GM18505 (cell line): ENCODE measurements at regions not wholly inside any gene's neighbourhood (a gene's known extent, or its start where the extent isn't known, plus 50 kb on each side); places are given as distances from the start of the nearest gene placed in this dataset.

Experiments
- ATAC-seq: cut with Tn5 transposase; IDR thresholded peaks from one replicate; pipeline ENCODE4 v1.9.1; 2021; ENCODE audit not compliant: unreplicated experiment
- POLR2A ChIP-seq: IDR thresholded peaks from 4 replicates; pipeline ENCODE4 v1.6.1; 2011; ENCODE audit warnings: borderline replicate concordance; ENCODE audit not compliant: insufficient read depth, insufficient read length; ENCODE audit errors: extremely low read depth

DNA sequence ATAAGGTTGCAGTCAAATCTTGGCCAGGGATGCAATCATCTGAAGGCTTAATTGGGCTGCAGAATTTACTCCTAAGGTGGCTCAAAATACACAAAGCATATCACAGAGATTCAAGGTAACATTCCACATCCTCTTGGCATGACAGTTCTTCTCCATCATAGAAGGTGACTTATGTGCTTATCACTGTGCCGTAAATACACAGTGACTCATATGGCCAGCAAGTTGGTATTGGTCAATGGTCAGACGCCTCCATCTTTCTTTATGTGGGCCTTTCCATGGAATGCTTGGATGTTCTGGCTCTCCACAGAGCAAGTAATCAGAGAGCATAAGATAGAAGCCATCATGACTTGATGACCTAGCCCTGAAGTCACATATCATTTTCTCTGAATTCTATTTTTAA, 168.8 kb upstream of the ST8SIA2 start:
- no peak for TF ChIP-seq POLR2A
- ATAC-seq = no peak

DNA sequence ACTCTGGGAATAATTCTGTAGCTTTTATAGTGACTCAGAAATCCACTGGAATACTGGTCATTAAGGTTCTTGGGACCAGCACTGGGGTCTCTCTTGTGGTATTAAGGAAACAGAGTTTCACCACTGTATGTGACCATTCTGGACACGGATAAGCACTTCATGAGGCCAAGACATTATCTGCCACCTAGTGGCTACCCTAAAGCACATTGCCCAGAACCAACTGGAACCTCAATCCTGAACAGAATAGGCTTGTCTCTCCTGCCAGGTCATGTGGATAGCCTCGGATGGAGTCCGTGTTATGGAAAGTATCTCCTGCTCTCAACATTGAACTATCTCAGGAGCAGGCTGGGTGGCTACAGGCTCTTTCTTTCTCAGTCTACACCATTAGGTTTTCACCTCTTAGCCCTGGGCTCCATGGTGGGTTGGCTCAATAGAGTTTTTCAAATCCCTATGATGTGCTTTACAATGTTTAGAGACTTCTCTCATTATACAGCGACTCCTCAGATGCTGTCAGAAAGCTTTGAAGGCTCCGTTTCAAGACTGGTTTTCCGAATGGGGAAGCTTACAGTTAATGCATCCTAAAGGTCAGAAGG, 167.6 kb upstream of the ST8SIA2 start:
- no peak for TF ChIP-seq POLR2A
- ATAC-seq = no peak

DNA sequence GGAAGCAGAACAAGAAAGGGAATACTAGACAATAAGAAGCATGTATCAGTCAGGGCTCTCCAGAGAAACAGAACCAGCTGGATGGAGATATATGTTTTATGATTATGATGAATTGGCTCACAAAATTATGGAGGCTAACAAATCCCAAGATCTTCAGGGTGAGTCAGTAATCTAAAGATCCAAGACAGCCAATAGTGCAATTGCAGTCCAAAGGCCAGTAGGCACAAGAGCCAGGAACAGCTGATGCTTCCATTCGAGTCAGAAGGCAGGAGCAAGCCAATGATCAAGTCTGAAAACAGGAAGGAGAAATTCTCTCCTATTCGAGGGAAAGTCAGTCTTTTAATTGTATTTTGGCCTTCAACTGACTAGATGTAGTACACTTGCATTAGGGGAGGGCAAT, 164.9 kb upstream of the ST8SIA2 start:
- no peak for ATAC-seq
- no peak for TF ChIP-seq POLR2A

- no peak for TF ChIP-seq POLR2A
- no peak for ATAC-seq
These were observed 162.2 kb upstream of the ST8SIA2 start for GRCh38 chr15:92231461-92231860.

DNA sequence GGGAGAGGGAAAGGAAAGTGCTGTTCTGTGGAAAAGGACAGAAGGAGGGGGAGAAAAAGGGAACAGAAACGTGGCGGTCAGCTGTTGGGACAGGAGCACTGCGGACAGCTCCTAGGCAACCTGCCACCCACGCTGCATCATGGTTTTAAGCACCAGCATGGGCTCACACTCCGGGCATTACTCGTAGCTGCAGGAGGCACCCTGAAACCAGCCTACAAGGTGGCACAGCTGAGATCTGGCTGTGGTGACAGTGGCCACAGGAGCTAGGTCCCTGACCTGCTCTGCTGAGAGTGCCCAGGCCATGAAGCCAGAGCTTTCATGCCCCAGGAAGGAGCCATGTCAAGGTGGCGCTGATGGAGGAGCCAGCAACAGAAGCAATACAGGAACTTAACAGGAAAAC, 161.4 kb upstream of the ST8SIA2 start:
- no peak for TF ChIP-seq POLR2A
- ATAC-seq = no peak

GRCh38 chr15:92232876-92233275, 160.8 kb upstream of the ST8SIA2 start:
- no peak for TF ChIP-seq POLR2A
- no peak for ATAC-seq

- ATAC-seq = no peak
- TF ChIP-seq POLR2A = no peak
These were observed 150.5 kb upstream of the ST8SIA2 start for GRCh38 chr15:92243227-92243626.

GRCh38 chr15:92244703-92245102, 149.0 kb upstream of the ST8SIA2 start:
- no peak for ATAC-seq
- no peak for TF ChIP-seq POLR2A

DNA sequence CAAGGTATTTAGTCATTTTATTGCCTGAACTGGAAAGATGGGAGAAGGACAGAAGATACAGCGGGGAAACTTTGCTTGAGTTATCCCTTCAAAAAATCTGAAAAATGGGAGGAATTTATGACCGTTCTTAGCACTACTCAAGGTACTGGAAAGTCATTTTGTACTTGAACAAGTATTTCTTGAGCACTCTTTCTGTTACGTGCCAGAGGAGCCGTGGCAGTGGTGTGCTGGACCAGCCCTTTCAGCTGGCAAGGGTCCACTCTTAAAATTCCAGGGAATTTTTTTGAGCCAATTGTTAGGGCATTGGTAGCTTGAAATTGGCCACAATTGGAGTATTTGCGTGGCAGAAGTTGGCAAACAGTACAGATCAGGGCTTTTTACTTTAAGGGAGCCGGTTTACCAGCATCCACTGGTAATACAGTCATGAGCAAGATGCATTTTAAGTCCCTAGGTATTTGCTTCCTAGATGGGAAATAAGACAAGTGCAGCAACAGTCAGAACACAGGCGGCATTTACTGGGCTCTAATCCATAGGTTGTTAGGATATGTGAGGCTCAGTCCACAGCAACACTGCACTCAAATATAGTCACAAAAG, 145.9 kb upstream of the ST8SIA2 start:
- TF ChIP-seq POLR2A = no peak
- ATAC-seq = no peak

GRCh38 chr15:92266796-92267685, 126.6 kb upstream of the ST8SIA2 start:
- TF ChIP-seq POLR2A = no peak
- ATAC-seq = no peak

- TF ChIP-seq POLR2A = no peak
- ATAC-seq = no peak
These were observed 124.8 kb upstream of the ST8SIA2 start for GRCh38 chr15:92268900-92269299.

DNA sequence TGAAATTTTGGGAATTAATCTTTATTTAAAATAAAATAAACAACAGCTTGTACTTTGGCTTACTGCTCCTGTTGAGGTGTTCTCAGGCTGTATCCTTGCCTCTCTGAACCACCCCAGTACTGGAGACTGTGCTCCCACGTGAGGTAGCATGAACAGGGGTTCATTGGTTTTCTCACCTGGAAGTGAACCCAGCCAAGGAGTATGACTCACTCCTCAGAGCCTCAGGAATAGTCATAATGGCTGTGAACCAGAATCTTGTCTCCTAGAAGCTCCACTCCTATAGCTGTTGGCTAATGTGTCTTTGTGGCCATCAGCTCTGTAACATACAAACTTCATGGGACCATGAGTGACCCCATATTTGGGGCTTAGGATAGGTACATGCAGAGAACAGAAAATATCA, 122.5 kb upstream of the ST8SIA2 start:
- ATAC-seq = no peak
- no peak for TF ChIP-seq POLR2A

- TF ChIP-seq POLR2A = no peak
- ATAC-seq = no peak
These were observed 121.6 kb upstream of the ST8SIA2 start for GRCh38 chr15:92272106-92272505.

DNA sequence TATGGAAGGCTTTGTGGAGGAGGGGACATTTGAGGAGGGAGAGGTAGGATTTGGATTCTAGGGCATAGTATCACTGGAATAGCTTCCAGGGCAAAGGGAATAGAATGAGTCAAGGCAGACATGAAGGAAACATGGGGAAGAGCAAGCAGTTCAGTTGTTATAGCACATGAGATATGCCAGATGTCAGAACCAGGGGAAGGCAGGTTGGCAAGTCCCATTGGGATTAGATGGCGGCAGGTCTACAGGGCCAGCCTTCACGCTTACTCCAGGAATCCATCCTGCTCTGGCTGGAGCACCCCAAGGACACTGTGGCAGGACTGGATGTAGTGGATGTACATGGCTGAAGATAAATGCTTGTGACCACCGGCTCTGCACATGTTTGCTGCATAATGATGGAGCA, 120.4 kb upstream of the ST8SIA2 start:
- no peak for TF ChIP-seq POLR2A
- ATAC-seq = no peak
